ENCODE measurements at regions not wholly inside any gene's neighbourhood (a gene's known extent, or its start where the extent isn't known, plus 50 kb on each side); places are given as distances from the start of the nearest gene placed in this dataset.

- DNase-seq: no peak
Observed at GRCh38 chr15:37586011-37586583, 348.3 kb upstream of the TMCO5A start.

DNA sequence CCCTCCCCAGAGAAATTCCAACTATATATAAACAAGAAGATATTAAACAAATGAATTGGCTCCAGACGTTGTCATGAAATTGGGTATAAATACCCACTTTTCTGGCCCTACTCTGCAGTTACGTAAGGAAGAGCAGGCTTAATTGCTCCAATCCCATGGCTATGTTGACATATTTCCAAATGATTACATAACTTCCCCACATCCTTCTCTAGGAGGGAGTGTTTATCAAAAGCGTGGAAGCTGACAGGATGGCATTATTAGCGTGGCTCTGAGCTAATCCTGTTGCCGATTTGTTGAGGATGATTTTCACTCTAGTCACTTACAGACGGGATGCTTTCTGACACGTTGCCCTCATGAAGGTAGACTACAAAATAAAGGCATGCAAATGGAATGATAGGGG, 347.5 kb upstream of the TMCO5A start:
- no peak for DNase-seq

- DNase-seq: no peak
Observed at GRCh38 chr15:37594417-37594816, 340.0 kb upstream of the TMCO5A start.

DNA sequence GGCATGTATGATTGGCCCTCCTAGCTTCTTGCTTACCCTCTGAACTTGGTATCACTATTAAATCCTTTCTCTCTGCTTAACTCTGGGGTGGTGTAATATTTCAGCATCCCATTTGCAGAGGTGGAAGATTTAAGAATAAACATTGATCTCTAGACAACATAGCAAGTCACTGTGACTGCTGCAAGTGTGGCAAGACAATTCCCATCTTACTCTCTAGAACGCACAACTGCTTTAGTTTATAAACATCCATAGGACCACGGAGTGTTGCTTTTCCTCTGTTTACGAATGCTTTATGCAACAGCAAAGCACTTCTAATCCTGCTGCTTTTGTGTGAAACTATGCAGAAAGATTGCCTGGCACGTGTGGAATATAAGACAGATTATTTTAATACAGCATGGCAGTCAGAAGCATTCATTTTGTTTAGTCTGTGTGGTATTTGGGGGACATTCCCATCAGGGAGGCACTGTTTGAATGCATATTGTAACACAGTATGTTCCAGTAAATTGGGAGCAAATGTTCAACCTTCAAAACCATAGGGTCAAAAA, 338.9 kb upstream of the TMCO5A start:
- DNase-seq: no peak

DNA sequence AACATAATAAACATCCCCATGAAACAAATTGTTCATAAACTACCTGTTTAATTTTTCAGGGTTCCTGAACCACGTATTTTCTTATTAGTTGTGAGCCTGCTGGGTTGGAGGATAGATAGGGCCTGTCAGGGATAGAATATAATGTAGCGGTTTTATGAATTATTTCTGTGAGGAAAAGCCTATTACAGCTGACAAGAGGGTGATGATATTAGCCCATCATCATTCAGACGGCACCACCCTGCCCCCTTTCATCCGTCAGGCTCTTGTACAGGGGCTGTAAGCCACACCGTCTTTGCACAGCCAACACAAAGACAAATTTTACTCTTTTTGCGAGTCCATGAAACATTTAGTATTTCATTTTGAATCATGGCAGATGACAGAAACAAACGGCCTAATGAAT, 335.3 kb upstream of the TMCO5A start:
- no peak for DNase-seq

DNA sequence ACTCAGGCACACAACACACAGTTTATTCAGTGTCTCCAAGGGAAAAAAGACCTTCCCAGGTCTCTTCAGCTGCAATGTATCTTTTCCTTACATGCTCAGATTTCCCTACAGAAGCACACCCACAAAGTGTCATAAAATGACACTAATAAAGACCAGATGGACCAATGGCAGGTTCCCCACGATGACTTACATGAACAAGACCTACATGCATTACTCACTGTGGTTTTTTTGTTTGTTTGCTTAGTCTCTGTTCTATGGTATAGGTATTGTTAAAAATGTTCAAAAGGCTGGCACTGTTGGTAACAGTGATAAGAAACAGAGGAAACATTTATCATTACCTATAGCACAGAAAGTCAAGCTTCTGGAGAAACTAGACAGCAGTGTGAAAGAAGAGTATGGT, 318.2 kb upstream of the TMCO5A start:
- DNase-seq: no peak

DNA sequence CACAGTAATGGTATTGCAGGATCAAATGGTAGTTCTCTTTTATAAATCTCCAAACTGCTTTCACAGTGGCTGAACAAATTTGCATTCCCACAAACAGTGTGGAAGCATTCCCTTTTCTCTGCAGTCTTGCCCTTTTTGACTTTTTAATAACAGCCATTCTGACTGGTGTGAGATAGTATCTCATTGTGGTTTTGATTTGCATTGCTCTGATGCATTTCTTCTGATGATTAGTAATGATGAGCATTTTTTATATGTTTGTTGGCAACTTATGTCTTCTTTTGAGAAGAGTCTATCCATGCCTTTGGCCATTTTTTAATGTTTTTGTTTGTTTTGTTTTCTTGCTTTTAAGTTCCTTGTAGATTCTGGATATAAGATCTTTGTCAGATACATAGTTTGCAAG, 316.1 kb upstream of the TMCO5A start:
- no peak for DNase-seq

DNA sequence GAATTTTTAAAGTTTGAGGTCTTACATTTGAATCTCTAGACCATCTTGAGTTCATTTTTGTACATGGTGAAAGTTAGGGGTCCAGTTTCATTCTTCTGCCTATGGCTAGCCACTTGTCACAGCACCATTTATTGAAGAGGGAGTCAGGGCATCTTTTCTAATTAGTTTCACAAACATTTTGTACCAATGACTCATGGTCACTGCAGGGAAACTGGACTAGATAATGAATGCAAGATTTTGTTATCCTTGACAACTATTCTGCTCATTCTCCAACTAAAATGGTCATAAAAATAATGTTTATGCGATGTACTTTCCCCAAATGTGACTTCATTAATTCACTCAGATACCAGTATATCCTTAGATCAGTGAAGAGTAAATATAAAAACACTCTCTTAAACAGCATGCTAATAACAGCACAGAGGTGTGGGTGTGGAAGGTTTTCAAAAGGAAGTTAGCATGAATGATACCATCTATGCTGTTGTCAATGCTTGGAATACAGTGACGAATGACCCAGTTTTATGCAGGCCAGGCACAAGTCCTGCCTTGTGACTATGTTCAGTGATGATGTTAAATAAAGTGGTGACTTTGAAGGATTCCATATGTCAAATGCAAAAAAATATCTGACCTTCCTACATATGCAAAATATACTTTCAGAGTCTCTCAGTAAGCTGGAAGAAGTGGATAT, 314.9 kb upstream of the TMCO5A start:
- DNase-seq: no peak

DNA sequence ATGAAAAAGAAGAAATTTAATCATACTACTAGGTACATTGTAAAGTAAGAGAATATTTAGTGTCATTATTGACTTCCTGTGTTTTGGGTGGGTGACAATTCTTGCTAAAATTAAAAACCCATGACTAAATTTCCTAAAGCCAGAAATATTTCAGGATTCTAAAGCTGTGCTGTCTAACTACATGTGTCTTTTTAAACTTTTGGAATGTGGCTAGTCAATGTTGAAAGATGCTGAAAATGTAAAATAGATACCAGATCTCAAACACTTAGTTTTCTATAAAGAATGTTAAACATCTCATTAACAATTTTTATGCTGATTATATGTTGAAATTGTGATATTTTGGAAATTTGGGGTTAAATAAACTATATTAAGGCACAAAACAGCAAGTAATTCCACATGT, 308.9 kb upstream of the TMCO5A start:
- no peak for DNase-seq

DNA sequence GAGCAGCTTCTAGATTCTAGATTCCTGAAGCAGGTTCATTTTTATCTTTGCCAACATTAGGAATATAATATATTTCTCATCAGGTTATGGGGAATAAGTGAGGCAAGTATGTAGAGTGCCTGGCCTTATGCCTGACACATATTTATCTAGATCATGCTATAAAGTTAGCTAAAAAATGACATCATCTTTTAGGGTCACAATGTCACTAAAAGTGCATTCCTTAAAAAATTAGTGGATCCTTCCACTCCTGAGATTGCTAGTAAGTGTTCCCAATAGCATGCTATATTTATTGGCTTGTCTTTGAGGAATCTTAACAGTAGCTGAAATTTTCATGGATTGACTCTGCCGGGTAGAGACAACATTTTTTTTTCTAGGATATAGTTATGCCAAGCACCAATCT, 305.9 kb upstream of the TMCO5A start:
- DNase-seq: no peak

DNA sequence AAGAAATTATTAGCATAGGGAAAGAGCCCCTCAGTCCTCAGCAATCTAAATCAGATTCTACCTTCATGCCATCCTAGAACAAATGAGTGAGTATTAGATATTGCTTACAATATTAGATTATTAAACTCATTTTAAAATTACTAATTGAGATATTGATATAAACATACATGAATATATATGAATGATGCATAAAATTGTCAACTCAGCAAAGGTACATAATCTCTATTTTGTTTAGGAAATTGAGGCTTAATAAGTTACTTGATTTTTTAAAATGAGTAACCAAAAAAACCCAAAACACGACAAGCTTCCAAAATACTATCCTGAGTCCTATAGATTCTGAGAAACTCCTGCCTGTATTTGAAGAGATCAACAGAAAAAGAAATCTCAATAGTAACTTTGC, 297.7 kb upstream of the TMCO5A start:
- no peak for DNase-seq

- no peak for DNase-seq
Observed at GRCh38 chr15:37638116-37638515, 296.3 kb upstream of the TMCO5A start.

GRCh38 chr15:37638691-37639090, 295.7 kb upstream of the TMCO5A start:
- no peak for DNase-seq

DNA sequence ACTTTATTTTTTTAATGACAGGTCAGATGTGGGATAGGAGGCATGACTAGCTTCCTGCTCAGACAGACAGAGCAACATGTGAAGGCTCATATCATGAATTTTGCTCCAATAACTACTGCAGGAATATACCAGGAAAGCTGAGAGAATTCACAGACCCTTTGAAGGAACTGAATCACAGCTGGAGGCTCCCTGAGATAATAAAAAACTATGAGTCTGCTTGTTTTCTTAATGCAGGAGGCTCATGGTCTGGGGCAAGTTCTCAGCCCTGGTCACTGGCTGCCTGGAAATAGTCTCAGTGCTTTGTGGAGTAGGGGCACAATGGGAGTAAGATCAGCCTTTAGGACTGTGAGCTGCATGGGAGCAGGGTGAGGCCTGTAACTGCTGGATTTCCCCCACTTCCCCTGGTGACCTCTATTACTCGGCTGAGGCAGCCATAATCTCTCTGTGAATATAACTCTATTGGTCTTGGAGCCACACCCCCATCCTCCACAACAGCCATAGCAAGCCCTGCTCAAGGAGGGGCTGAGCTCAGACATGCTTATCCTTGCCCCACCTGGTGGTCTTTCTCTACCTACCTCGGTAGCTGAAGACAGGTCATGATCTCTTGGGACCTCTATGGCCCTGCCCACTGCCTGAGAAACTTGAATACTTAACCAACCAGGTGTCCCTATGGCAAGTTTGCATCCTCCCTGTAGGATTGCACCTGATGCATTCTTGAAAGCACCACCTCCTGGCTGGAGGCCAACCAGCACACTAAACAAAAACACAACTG, 281.6 kb upstream of the TMCO5A start:
- DNase-seq: no peak

GRCh38 chr15:37678124-37678523, 256.3 kb upstream of the TMCO5A start:
- no peak for DNase-seq

GRCh38 chr15:37679627-37680026, 254.8 kb upstream of the TMCO5A start:
- DNase-seq: no peak

GRCh38 chr15:37682304-37682703, 252.1 kb upstream of the TMCO5A start:
- no peak for DNase-seq

GRCh38 chr15:37691911-37692310, 242.5 kb upstream of the TMCO5A start:
- no peak for DNase-seq

DNA sequence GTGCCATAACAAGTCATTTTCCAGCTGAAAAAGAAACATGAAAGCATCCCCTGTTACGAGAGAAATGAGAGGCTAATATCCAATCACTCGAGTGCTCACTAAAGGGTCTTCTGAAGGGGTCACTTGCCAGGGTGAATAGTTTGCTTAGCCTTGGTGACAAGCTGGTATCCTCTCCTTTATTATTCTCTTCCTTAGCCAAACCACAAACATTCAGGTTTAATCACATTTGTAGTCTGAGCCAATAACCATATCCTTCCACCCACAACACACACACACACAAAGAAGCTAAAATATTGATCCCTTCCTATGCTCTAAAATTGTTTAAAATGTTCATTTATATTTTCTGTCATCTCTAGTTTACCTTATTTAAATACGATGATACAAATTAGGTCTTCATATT, 240.5 kb upstream of the TMCO5A start:
- no peak for DNase-seq

- no peak for DNase-seq
Observed at GRCh38 chr15:37695719-37696118, 238.7 kb upstream of the TMCO5A start.

- no peak for DNase-seq
Observed at GRCh38 chr15:37698679-37699078, 235.8 kb upstream of the TMCO5A start.

DNA sequence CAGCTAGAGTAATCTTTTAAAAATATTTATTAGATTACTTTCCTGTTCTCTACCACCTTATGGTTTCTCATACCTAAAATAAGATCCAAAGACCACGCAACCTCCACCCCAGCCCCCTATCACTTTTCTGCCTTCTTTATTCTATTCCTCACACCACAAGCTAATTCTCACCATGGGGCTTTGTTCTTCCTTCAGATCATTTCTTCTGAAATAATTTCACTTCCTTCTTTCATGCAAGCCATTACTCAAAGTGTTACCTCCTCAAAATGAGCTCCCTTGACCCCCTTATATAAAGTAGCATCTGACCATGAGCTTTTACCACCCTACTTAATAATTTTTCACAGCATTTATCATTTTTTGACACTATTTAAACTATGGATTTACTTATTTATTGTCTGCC, 233.2 kb upstream of the TMCO5A start:
- no peak for DNase-seq

DNA sequence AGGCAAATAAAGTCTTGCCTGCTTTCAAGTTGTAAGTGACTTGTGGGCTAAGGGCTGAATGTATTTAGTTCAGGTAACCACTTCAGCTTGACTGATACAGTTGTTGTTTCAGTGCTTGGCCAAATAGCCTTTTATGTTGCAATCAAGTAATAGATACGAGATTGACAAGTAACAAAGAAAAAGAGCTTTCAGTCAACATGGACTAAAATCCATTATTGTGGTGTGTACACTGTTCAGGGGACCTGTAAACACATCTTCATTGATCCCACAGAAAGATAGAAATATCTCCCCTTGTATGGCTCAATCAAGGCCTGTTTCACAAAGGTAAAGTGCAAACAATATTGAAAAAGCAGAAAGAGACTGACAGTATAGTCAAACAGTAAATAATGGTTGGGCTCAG, 224.8 kb upstream of the TMCO5A start:
- no peak for DNase-seq

GRCh38 chr15:37715101-37715500, 219.3 kb upstream of the TMCO5A start:
- no peak for DNase-seq

All from activated CD4-positive, alpha-beta T cell treated with anti-CD3 and anti-CD28 coated beads for 4 hours (primary cell).